ACC112 (cell line): ENCODE measurements at regions not wholly inside any gene's neighbourhood (a gene's known extent, or its start where the extent isn't known, plus 50 kb on each side); places are given as distances from the start of the nearest gene placed in this dataset.
"Not testable (repeated sequence)": the region's sequence is repeated elsewhere in the genome, so short reads cannot be mapped to it uniquely, and the experiment has no call there.

ENCODE experiments used
- H2AFZ ChIP-seq: fragments of 200-600 bp; sonication (generic); one replicate; pipeline ENCODE4 v1.6.0; 2017; ENCODE audit warnings: antibody characterized with exemption, low read length; ENCODE audit not compliant: unreplicated experiment
- H3K27ac ChIP-seq: fragments of 200-600 bp; sonication (generic); 2 replicates; pipeline ENCODE4 v1.5.1; 2014; ENCODE audit warnings: low read depth, mild to moderate bottlenecking, antibody characterized with exemption, low read length, moderate library complexity
- H3K27me3 ChIP-seq: fragments of 200-600 bp; sonication (generic); 2 replicates; pipeline ENCODE4 v1.6.1; 2014; ENCODE audit warnings: mild to moderate bottlenecking, antibody characterized with exemption, low read length, moderate library complexity, mixed read lengths; ENCODE audit not compliant: insufficient read depth
- H3K36me3 ChIP-seq: fragments of 200-600 bp; sonication (generic); 2 replicates; pipeline ENCODE4 v1.6.1; 2016; ENCODE audit warnings: mild to moderate bottlenecking, antibody characterized with exemption, low read length, moderate library complexity, mixed read lengths; ENCODE audit not compliant: insufficient read depth
- H3K4me1 ChIP-seq: fragments of 200-600 bp; sonication (generic); one replicate; pipeline ENCODE4 v1.6.1; 2016; ENCODE audit warnings: low read length, mixed read lengths; ENCODE audit not compliant: insufficient read depth, unreplicated experiment, control insufficient read depth
- H3K4me3 ChIP-seq: fragments of 200-600 bp; sonication (generic); 2 replicates; pipeline ENCODE4 v1.5.1; 2014; ENCODE audit warnings: mild to moderate bottlenecking, low read depth, low read length
- H3K79me2 ChIP-seq: fragments of 200-600 bp; sonication (generic); one replicate; pipeline ENCODE4 v1.6.0; 2016; ENCODE audit warnings: low read length; ENCODE audit not compliant: control insufficient read depth, unreplicated experiment, insufficient read depth

- Histone ChIP-seq H3K4me1 (no peaks in the 10 kb centered on the region), H3K27me3 (no peaks in the 10 kb centered on the region), H3K79me2 (no peaks in the 10 kb centered on the region), H2AFZ (no peak overlapping the region), H3K4me3 (no peak overlapping the region), H3K36me3 (no peaks in the 10 kb centered on the region), H3K27ac (no peak overlapping the region)
Measured at GRCh38 chr14:46444666-46445065, 206.9 kb downstream of the RPL10L start.

GRCh38 chr14:46433381-46433780 lies 218.2 kb downstream of the RPL10L start:
- no peaks in the 10 kb centered on the region for H3K36me3 ChIP-seq
- no peaks in the 10 kb centered on the region for H3K27me3 ChIP-seq
- no peak overlapping the region for H2AFZ ChIP-seq
- no peaks in the 10 kb centered on the region for H3K4me1 ChIP-seq
- no peaks in the 10 kb centered on the region for H3K79me2 ChIP-seq
- no peak overlapping the region for H3K4me3 ChIP-seq
- no peak overlapping the region for H3K27ac ChIP-seq

- no peak overlapping the region for H2AFZ ChIP-seq
- H3K4me3 ChIP-seq: no peak overlapping the region
- no peaks in the 10 kb centered on the region for H3K36me3 ChIP-seq
- H3K27ac ChIP-seq: no peak overlapping the region
- no peaks in the 10 kb centered on the region for H3K4me1 ChIP-seq
- no peaks in the 10 kb centered on the region for H3K79me2 ChIP-seq
- no peaks in the 10 kb centered on the region for H3K27me3 ChIP-seq
Measured at GRCh38 chr14:46432516-46432915, 219.1 kb downstream of the RPL10L start.

DNA sequence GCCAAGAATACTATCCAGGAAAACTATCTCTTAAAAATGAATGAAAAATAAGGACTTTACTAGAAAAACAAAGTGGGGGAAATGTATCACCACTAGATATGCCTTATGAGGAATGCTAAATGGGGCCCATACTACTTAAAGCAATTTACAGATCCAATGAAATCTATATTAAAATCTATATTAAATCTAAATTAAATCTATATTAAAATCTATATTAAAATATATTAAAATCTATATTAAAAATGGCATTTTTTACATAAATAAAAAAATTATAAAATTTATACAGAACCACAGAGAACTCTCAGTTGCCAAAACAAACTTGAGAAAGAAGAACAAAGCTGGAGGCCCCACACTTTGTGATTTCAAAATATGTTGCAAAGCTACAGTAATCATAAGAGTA lies 234.5 kb downstream of the RPL10L start:
- H3K79me2 ChIP-seq: no peaks in the 10 kb centered on the region

DNA sequence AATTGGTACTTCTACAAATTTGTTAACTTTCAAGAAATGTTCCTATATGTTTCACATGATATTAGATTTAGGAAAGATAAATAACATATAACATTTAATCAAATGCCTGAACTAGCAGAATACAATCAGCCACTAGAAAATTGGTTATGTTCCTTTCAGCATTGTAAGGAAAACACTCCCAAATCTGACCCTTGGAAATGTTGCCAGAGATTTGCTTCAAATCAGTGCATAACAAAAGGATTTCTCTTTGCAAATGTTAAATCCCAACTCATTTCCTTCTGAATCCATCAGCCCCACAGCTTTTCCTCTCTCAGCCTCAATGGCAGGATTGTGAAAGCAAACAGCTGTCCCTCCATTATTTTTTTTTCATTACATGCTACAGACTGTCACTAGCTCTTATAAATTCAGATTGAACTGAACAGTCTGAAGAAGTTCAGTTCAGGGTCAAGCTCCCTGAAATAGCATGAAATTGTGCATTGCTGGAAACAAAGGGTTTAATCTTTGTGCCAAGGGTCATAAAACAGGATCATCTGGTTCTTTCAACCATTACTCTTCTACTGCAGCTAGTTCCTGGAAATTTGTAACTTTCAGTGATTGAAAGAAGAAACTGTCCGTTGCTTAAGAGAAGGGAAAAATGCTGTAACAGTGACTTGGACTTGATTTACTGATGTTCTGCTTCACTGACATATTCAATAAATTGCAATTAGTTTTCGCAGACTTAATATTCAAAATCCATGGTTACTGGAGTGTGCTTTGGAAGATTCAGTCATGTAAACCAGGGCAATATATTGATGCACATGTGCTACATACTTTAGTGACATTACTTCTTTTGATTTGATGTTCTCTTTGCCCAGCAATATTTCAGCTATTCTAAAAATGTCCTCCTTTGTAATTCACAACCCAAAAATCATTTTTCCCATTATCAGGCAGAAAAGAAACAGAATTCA lies 246.4 kb downstream of the RPL10L start:
- no peak overlapping the region for H3K27ac ChIP-seq
- no peaks in the 10 kb centered on the region for H3K27me3 ChIP-seq
- H3K36me3 ChIP-seq: no peaks in the 10 kb centered on the region
- no peak overlapping the region for H3K4me3 ChIP-seq
- no peaks in the 10 kb centered on the region for H3K4me1 ChIP-seq
- no peak overlapping the region for H2AFZ ChIP-seq
- no peaks in the 10 kb centered on the region for H3K79me2 ChIP-seq

More for the DNA sequence above, 234.5 kb downstream of the RPL10L start:
- Histone ChIP-seq H3K4me3 (no peak overlapping the region), H3K4me1 (no peaks in the 10 kb centered on the region), H3K36me3 (no peaks in the 10 kb centered on the region), H3K27me3 (no peaks in the 10 kb centered on the region), H3K27ac (no peak overlapping the region), H2AFZ (no peak overlapping the region)

DNA sequence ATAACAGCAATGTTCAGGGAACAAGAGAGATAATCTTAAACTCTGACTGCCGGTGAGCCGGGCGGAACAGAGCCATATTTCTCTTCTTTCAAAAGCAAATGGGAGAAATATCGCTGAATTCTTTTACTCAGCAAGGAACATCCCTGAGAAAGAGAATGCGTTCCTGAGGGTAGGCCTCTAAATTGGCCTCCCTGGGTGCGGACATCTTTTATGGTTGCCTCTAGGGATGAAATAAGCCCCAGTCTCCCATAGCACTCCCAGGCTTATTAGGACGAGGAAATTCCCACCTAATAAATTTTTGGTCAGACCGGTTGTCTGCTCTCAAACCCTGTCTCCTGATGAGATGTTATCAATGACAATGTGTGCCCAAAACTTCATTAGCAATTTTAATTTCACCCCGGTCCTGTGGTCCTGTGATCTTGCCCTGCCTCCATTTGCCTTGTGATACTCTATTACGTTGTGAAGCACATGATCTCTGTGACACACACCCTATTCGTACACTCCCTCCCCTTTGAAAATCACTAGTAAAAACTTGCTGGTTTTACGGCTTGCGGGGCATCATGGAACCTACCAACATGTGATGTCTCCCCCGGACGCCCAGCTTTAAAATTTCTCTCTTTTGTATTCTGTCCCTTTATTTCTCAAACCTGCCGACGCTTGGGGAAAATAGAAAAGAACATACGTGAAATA lies 249.4 kb downstream of the RPL10L start:
- not testable (repeated sequence) for H3K4me3 ChIP-seq, H3K79me2 ChIP-seq, H3K36me3 ChIP-seq, H3K4me1 ChIP-seq, H2AFZ ChIP-seq, H3K27me3 ChIP-seq, H3K27ac ChIP-seq

DNA sequence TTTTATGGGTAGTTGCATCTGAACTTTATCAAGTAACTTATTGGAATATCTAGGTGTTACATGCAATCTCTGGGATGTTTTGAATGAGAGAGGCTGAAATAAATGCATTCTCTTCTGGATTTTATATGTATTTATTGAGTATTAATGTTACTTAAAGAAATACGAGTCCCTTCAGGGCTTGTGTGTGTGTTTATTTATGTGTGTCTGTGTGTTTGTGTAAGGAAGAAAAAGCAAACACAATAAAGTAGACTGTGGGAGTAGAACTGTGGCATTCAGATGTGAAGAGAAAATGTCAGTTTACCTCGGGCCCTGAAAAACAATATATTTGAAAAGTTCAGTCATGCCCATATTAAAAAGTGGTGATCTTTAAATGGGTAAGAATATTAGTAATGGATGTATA lies 250.5 kb downstream of the RPL10L start:
- no peak overlapping the region for H2AFZ ChIP-seq
- no peaks in the 10 kb centered on the region for H3K27me3 ChIP-seq
- H3K4me1 ChIP-seq: no peaks in the 10 kb centered on the region
- H3K27ac ChIP-seq: no peak overlapping the region
- H3K4me3 ChIP-seq: no peak overlapping the region
- no peaks in the 10 kb centered on the region for H3K79me2 ChIP-seq
- no peaks in the 10 kb centered on the region for H3K36me3 ChIP-seq

DNA sequence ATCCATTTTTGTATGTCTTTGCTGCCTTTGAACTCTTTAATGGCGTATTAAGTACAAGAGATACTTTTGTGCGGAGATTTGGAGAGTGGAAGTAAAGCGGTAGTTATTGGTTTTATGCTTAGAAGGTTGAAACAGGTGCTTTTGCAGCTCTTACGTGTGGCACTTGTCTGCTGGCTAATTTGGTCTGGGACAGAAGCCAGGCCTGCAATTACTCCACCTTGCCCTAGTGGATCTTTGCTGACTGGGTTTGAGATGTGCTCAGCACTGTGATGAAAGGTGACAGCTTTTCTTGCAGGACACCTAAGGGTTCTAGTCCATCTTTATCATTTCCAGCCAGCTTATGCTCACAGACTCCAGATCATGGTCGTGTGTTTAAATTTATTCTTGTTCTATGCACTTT lies 252.5 kb downstream of the RPL10L start:
- no peak overlapping the region for H2AFZ ChIP-seq
- H3K79me2 ChIP-seq: no peaks in the 10 kb centered on the region
- no peak overlapping the region for H3K4me3 ChIP-seq
- no peak overlapping the region for H3K27ac ChIP-seq
- H3K27me3 ChIP-seq: no peaks in the 10 kb centered on the region
- H3K4me1 ChIP-seq: no peaks in the 10 kb centered on the region
- H3K36me3 ChIP-seq: no peaks in the 10 kb centered on the region

- H3K4me3 ChIP-seq: no peak overlapping the region
- no peaks in the 10 kb centered on the region for H3K27me3 ChIP-seq
- no peaks in the 10 kb centered on the region for H3K36me3 ChIP-seq
- no peaks in the 10 kb centered on the region for H3K79me2 ChIP-seq
- no peak overlapping the region for H3K27ac ChIP-seq
- H3K4me1 ChIP-seq: no peaks in the 10 kb centered on the region
- H2AFZ ChIP-seq: no peak overlapping the region
Measured at GRCh38 chr14:46384611-46385010, 267.0 kb downstream of the RPL10L start.

DNA sequence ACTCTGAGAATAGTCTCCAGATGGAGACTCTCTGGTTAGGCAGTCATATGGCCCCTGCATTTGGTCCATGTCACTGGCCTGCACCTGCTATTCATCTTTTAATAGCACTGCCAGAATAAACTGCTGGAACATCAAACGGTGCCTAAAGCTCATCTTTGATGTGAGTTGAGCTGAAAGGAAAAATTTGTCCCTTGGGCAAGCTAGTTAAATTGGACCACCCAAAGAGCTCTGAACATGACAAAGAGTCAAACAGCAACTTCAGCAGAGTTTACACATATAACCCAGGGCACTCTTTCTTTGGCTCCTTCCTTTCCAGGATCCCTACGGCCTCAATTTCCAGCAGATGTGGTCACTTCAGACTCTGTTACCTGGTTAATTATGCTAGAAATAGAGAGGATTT lies 269.9 kb downstream of the RPL10L start:
- Histone ChIP-seq H3K36me3 (no peaks in the 10 kb centered on the region), H3K27me3 (no peaks in the 10 kb centered on the region), H3K79me2 (no peaks in the 10 kb centered on the region), H3K4me3 (no peak overlapping the region), H2AFZ (no peak overlapping the region), H3K27ac (no peak overlapping the region), H3K4me1 (no peaks in the 10 kb centered on the region)

- no peaks in the 10 kb centered on the region for H3K36me3 ChIP-seq
- no peak overlapping the region for H3K27ac ChIP-seq
- H3K4me1 ChIP-seq: no peaks in the 10 kb centered on the region
- no peak overlapping the region for H2AFZ ChIP-seq
- no peaks in the 10 kb centered on the region for H3K79me2 ChIP-seq
- H3K27me3 ChIP-seq: no peaks in the 10 kb centered on the region
- no peak overlapping the region for H3K4me3 ChIP-seq
Measured at GRCh38 chr14:46378248-46378647, 273.3 kb downstream of the RPL10L start.
